SK-N-SH (cell line): ENCODE measurements at regions not wholly inside any gene's neighbourhood (a gene's known extent, or its start where the extent isn't known, plus 50 kb on each side); places are given as distances from the start of the nearest gene placed in this dataset.

ENCODE experiments used
- CTCF ChIA-PET: fragments of 300-600, 350-600 bp; formaldehyde crosslinking; extraction: SDS; loops from one replicate; lab custom pipeline; 2021; lab: Yijun Ruan, JAX
- POLR2A ChIA-PET: fragments of 350-600 bp; sonication (Branson Sonifier 250); formaldehyde crosslinking; extraction: SDS; loops from one replicate; lab custom pipeline; 2020; ENCODE audit warnings: antibody characterized with exemption, inconsistent platforms; lab: Yijun Ruan, JAX
- DNase-seq: peaks from one replicate; pipeline ENCODE4 v3.0.0; 2012
- H2AFZ ChIP-seq: fragments of 200-600 bp; sonication (generic); 2 replicates; pipeline ENCODE4 v1.8.1; 2016; ENCODE audit warnings: antibody characterized with exemption, mild to moderate bottlenecking, low read depth
- H3F3A ChIP-seq: fragments of 200-600 bp; sonication (generic); replicated peaks from 2 replicates; pipeline ENCODE3; 2016; ENCODE audit warnings: antibody characterized with exemption, mild to moderate bottlenecking; ENCODE audit not compliant: insufficient read depth
- H3K27ac ChIP-seq, 2 experiments: fragments of 200-500 bp in 1 of 2; fragments of 200-600 bp in 1 of 2; sonication (Bioruptor generic) in 1 of 2; sonication (generic), shearing (Covaris generic) in 1 of 2; 2 replicates each; pipeline versions ENCODE4 v1.5.1 to v1.6.1; 2014 to 2016; ENCODE audit warnings: low read depth in 2 of 2, inconsistent platforms in 1 of 2, low read length in 1 of 2, mild to moderate bottlenecking in 1 of 2, mixed read lengths in 1 of 2
- H3K27me3 ChIP-seq: fragments of 200-600 bp; sonication (generic), shearing (Covaris generic); 2 replicates; pipeline ENCODE4 v1.6.1; 2016; ENCODE audit warnings: mixed run types; ENCODE audit not compliant: insufficient read depth
- H3K36me3 ChIP-seq, 2 experiments: fragments of 200-500 bp in 1 of 2; fragments of 200-600 bp in 1 of 2; sonication (Bioruptor generic) in 1 of 2; sonication (generic) in 1 of 2; replicated peaks in 1 of 2; 2 replicates each; pipeline versions ENCODE3 to v1.5.1; 2014 to 2016; ENCODE audit warnings: low read length in 1 of 2, mild to moderate bottlenecking in 1 of 2; ENCODE audit not compliant: insufficient read depth in 2 of 2, control insufficient read depth in 1 of 2
- H3K4me1 ChIP-seq, 2 experiments: fragments of 200-500 bp in 1 of 2; fragments of 200-600 bp in 1 of 2; sonication (Bioruptor generic) in 1 of 2; sonication (generic), shearing (Covaris generic) in 1 of 2; 2 replicates each; pipeline versions ENCODE4 v1.5.1 to v1.6.1; 2014 to 2016; ENCODE audit warnings: low read depth in 1 of 2, low read length in 1 of 2, mixed run types in 1 of 2; ENCODE audit not compliant: insufficient read depth in 2 of 2, control insufficient read depth in 1 of 2
- H3K4me2 ChIP-seq: fragments of 200-600 bp; sonication (generic), shearing (Covaris generic); 2 replicates; pipeline ENCODE4 v1.6.1; 2017; ENCODE audit warnings: mixed run types
- H3K4me3 ChIP-seq, 2 experiments: fragments of 200-500 bp in 1 of 2; fragments of 200-600 bp in 1 of 2; sonication (Bioruptor generic) in 1 of 2; sonication (generic), shearing (Covaris generic) in 1 of 2; 2 replicates each; pipeline versions ENCODE4 v1.5.1 to v1.8.1; 2014 to 2016; ENCODE audit warnings: low read depth in 2 of 2, inconsistent platforms in 1 of 2, low read length in 1 of 2, mild to moderate bottlenecking in 1 of 2, mixed read lengths in 1 of 2, moderate library complexity in 1 of 2
- H3K79me2 ChIP-seq: fragments of 200-600 bp; sonication (generic); 2 replicates; pipeline ENCODE4 v1.8.1; 2017; ENCODE audit warnings: mild to moderate bottlenecking; ENCODE audit not compliant: insufficient read depth
- H3K9ac ChIP-seq: fragments of 200-600 bp; sonication (generic); 2 replicates; pipeline ENCODE4 v1.6.1; 2017; ENCODE audit warnings: mixed run types
- H3K9me2 ChIP-seq: fragments of 200-600 bp; sonication (generic); 2 replicates; pipeline ENCODE4 v1.6.1; 2017; ENCODE audit warnings: mixed run types
- H3K9me3 ChIP-seq: fragments of 200-600 bp; sonication (generic); 2 replicates; pipeline ENCODE4 v1.6.1; 2017; ENCODE audit warnings: mixed run types, mild to moderate bottlenecking, moderate library complexity
- H4K20me1 ChIP-seq: fragments of 200-600 bp; sonication (generic); 2 replicates; pipeline ENCODE4 v1.6.1; 2017; ENCODE audit warnings: mild to moderate bottlenecking, mixed run types; ENCODE audit not compliant: insufficient read depth
- EP300 ChIP-seq, 2 experiments: IDR thresholded peaks; 2 replicates each; pipeline versions ENCODE4 v1.4.0 to v1.6.1; 2012; ENCODE audit warnings: borderline replicate concordance in 1 of 2, low read depth in 1 of 2, low read length in 1 of 2
- EZH2phosphoT487 ChIP-seq: fragments of 200-600 bp; sonication (generic); IDR thresholded peaks from 2 replicates; pipeline ENCODE4 v1.6.1; 2017; ENCODE audit warnings: low read depth, mixed run types, mild to moderate bottlenecking, antibody characterized with exemption, moderate library complexity, borderline replicate concordance
- FOSL2 ChIP-seq: IDR thresholded peaks from 2 replicates; pipeline ENCODE4 v1.4.0; 2012; ENCODE audit warnings: low read depth, mild to moderate bottlenecking, moderate library complexity, borderline replicate concordance
- GABPA ChIP-seq: IDR thresholded peaks from 2 replicates; pipeline ENCODE4 v1.4.0; 2012; ENCODE audit warnings: low read depth, mild to moderate bottlenecking
- WGBS: methylation state at CpG from one replicate; pipeline ENCODE4 v1.1.6; 2017; ENCODE audit warnings: low lambda C conversion rate; 5-methylcytosine and 5-hydroxymethylcytosine counted together

DNA sequence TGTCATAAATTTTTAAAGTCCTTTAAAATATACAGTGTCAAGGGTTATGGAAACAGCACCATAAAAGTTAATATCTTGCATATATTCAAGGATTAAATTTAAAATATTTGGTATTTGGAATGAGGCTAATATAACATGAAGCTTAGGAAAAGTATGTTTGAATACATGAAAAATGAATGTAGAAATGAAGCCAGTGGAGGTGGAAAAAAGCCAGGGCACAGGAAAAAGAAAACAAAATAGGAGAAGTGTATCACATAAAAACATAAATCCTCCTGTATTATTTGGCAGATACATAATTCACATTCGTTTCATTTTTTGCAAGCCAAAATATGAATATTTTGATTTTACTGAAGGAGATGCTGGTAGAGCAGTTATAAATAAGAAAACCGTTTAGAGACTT, 587.0 kb upstream of the ZNF608 start:
- no peaks in the 10 kb centered on the region for H3F3A ChIP-seq
- no peak for TF ChIP-seq FOSL2
- no peak overlapping the region for H3K4me2 ChIP-seq
- H3K79me2 ChIP-seq, result no peaks in the 10 kb centered on the region
- CTCF ChIA-PET, result interaction anchor here (0.6 kb wide), 1 partner anchor 112 kb away, joined by 3 read pairs; no protein-coding TSS in a partner anchor
- no peak overlapping the region for H3K9ac ChIP-seq
- POLR2A ChIA-PET, result no interaction called here
- no peaks in the 10 kb centered on the region for H3K9me3 ChIP-seq
- no peak for DNase-seq
- H3K4me1 ChIP-seq, result peaks cover 0 to 17% of the 10 kb centered on the region in 2 experiments; a peak in 2 of 4 replicates
- H4K20me1 ChIP-seq, result no peaks in the 10 kb centered on the region
- H3K36me3 ChIP-seq, result no peaks in the 10 kb centered on the region
- H3K9me2 ChIP-seq, result no peaks in the 10 kb centered on the region
- no peak overlapping the region; a peak in 1 of 4 replicates for H3K27ac ChIP-seq
- H2AFZ ChIP-seq, result no peak overlapping the region
- 75% methylated on average over 2 of the region's 2 CpGs for WGBS
- no peaks in the 10 kb centered on the region for H3K27me3 ChIP-seq
- no peak overlapping the region for H3K4me3 ChIP-seq

DNA sequence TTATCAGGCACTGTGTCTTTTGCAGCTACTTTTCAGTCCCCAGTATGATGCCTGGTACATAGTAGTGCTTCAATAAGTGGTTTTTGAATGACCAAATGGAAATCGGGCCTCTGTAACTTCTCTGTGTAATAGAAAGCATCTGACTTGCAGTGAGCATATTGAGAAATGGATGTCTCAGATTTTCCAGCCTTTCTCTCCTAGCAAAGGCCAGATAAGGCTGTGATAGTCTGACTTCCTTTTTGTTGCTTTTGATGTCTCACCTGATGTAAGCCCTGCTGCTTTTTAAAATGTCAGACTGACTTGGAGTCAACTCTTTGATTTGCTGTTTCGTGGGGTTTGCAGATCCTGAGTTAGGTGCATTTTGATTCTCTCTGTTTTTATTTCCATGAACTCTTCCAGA, 590.0 kb upstream of the ZNF608 start:
- no peak for DNase-seq
- Histone ChIP-seq H4K20me1 (no peaks in the 10 kb centered on the region), H3F3A (no peaks in the 10 kb centered on the region), H3K36me3 (no peaks in the 10 kb centered on the region), H3K9me2 (no peaks in the 10 kb centered on the region), H3K4me1 (peaks cover 0 to 13% of the 10 kb centered on the region in 2 experiments; a peak in 2 of 4 replicates), H2AFZ (no peak overlapping the region), H3K27ac (no peak overlapping the region), H3K9me3 (no peaks in the 10 kb centered on the region), H3K4me2 (0 out of 2 replicates have a peak overlapping the region, but pooled peaks have one; percentile 3), H3K27me3 (no peaks in the 10 kb centered on the region), H3K79me2 (no peaks in the 10 kb centered on the region), H3K4me3 (no peak overlapping the region), H3K9ac (no peak overlapping the region)
- 34% methylated on average over 2 of the region's 2 CpGs for whole genome bisulfite sequencing
- ChIA-PET CTCF (no interaction called here), POLR2A (no interaction called here)
- no peak for TF ChIP-seq EZH2phosphoT487
- 0 out of 4 replicates have a peak, but pooled peaks of 1 of the 2 experiments have one; percentile 6 for TF ChIP-seq EP300 (IDR thresholded peaks at IDR 0.05; ENCODE audit: borderline replicate concordance in 1 of 2, low read depth in 1 of 2, low read length in 1 of 2)

DNA sequence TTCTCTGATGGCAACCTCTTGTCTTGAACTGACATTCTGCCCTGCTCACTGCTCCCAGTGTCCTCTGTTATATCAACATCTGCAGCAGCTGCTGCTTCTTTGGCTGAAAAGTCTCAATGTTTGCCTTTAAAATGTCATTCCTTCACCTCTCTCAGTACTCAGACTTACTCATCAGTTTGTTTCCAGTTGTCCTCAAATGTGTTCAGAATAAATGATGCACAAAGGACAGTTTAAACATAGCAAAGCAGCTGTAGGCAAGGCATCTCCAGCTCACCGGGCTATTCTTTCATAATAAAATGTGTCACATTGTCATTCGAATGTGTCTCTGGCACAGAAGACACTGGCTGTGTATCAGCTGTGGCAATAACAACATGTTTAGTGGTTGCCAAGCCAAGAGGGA, 590.9 kb upstream of the ZNF608 start:
- Histone ChIP-seq H3K4me2 (no peak overlapping the region), H3K9me2 (no peaks in the 10 kb centered on the region), H3K36me3 (no peaks in the 10 kb centered on the region), H3K79me2 (no peaks in the 10 kb centered on the region), H3K4me3 (no peak overlapping the region), H3K27me3 (no peaks in the 10 kb centered on the region), H3F3A (peaks cover under 1% of the 10 kb centered on the region), H4K20me1 (no peaks in the 10 kb centered on the region), H3K9ac (no peak overlapping the region), H3K9me3 (no peaks in the 10 kb centered on the region), H3K27ac (no peak overlapping the region; a peak in 1 of 4 replicates), H3K4me1 (peaks cover 0 to 7% of the 10 kb centered on the region in 2 experiments; a peak in 2 of 4 replicates), H2AFZ (no peak overlapping the region)
- no peak for DNase-seq
- ChIA-PET CTCF (no interaction called here), POLR2A (no interaction called here)
- TF ChIP-seq GABPA, result no peak
- WGBS, result 91% methylated on average over 2 of the region's 2 CpGs
